Cardiac muscle cell (in vitro differentiated cells and primary cell): ENCODE measurements at regions not wholly inside any gene's neighbourhood (a gene's known extent, or its start where the extent isn't known, plus 50 kb on each side); places are given as distances from the start of the nearest gene placed in this dataset.

ENCODE experiments used
- DNase-seq, 2 donors: peaks; one replicate each; pipeline versions ENCODE4 v3.0.0 to v3.0.0-alpha.2; 2010 to 2017; ENCODE audit warnings: low read depth in 1 of 2, low spot score in 1 of 2
- H3K27ac ChIP-seq: fragments of 200-600 bp; sonication (generic); 2 replicates; pipeline ENCODE4 v1.5.1; 2016
- H3K27me3 ChIP-seq: fragments of 200-600 bp; sonication (generic); 2 replicates; pipeline ENCODE4 v1.6.0; 2016; ENCODE audit warnings: control low read depth
- H3K36me3 ChIP-seq: fragments of 200-600 bp; sonication (generic); 2 replicates; pipeline ENCODE4 v1.5.1; 2016; ENCODE audit warnings: control low read depth
- H3K4me1 ChIP-seq: fragments of 200-600 bp; sonication (generic); 2 replicates; pipeline ENCODE4 v1.8.1; 2017; ENCODE audit warnings: low read depth, mild to moderate bottlenecking, mixed run types
- H3K4me3 ChIP-seq: fragments of 200-600 bp; sonication (generic); 2 replicates; pipeline ENCODE4 v1.5.1; 2016; ENCODE audit warnings: mild to moderate bottlenecking
- H3K9me3 ChIP-seq: fragments of 200-600 bp; sonication (generic); 2 replicates; pipeline ENCODE4 v1.5.1; 2017; ENCODE audit warnings: low read depth, mild to moderate bottlenecking, control low read depth
- TF ChIP-seq, protein P1 (sequence below): IDR thresholded peaks from 2 replicates; pipeline ENCODE4 v1.5.1; 2012; ENCODE audit warnings: low read depth, mild to moderate bottlenecking, low read length

GRCh38 chr3:190984502-190985244 lies 122.2 kb upstream of the GMNC start:
- DNase-seq: no peak
- TF ChIP-seq, protein P1, sequence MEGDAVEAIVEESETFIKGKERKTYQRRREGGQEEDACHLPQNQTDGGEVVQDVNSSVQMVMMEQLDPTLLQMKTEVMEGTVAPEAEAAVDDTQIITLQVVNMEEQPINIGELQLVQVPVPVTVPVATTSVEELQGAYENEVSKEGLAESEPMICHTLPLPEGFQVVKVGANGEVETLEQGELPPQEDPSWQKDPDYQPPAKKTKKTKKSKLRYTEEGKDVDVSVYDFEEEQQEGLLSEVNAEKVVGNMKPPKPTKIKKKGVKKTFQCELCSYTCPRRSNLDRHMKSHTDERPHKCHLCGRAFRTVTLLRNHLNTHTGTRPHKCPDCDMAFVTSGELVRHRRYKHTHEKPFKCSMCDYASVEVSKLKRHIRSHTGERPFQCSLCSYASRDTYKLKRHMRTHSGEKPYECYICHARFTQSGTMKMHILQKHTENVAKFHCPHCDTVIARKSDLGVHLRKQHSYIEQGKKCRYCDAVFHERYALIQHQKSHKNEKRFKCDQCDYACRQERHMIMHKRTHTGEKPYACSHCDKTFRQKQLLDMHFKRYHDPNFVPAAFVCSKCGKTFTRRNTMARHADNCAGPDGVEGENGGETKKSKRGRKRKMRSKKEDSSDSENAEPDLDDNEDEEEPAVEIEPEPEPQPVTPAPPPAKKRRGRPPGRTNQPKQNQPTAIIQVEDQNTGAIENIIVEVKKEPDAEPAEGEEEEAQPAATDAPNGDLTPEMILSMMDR: no peak
- no peaks in the 10 kb centered on the region for H3K4me1 ChIP-seq
- no peaks in the 10 kb centered on the region for H3K27me3 ChIP-seq
- H3K9me3 ChIP-seq: no peaks in the 10 kb centered on the region
- no peak overlapping the region for H3K4me3 ChIP-seq
- no peak overlapping the region for H3K27ac ChIP-seq
- no peaks in the 10 kb centered on the region for H3K36me3 ChIP-seq

- TF ChIP-seq, protein P1: no peak
- Histone ChIP-seq H3K4me3 (no peak overlapping the region), H3K27me3 (no peaks in the 10 kb centered on the region), H3K27ac (no peak overlapping the region), H3K9me3 (no peaks in the 10 kb centered on the region), H3K4me1 (no peaks in the 10 kb centered on the region), H3K36me3 (no peaks in the 10 kb centered on the region)
- DNase-seq: no peak
Observed at GRCh38 chr3:190983875-190984274, 121.4 kb upstream of the GMNC start.

DNA sequence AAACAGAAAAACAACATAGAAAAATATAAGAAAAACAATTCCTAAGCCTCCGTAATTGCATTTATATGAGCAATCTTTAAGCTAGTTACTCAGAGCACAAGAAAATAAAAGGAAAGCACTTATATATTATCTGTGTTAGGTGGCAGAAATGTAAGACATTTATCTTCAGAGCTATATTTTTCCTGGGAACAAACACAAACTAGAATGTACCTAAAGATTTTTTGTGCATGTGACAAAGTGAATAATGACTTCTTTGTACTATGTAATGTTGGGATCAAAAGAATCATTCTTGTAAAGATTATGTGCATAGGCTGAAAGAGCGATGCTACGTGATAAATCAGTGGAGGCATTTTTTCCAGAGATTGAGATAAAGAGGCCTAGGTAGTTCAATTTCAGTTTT lies 111.3 kb upstream of the GMNC start:
- TF ChIP-seq, protein P1: no peak
- Histone ChIP-seq H3K4me3 (no peak overlapping the region), H3K27me3 (no peaks in the 10 kb centered on the region), H3K27ac (no peak overlapping the region), H3K9me3 (no peaks in the 10 kb centered on the region), H3K4me1 (no peaks in the 10 kb centered on the region), H3K36me3 (no peaks in the 10 kb centered on the region)
- DNase-seq: no peak

DNA sequence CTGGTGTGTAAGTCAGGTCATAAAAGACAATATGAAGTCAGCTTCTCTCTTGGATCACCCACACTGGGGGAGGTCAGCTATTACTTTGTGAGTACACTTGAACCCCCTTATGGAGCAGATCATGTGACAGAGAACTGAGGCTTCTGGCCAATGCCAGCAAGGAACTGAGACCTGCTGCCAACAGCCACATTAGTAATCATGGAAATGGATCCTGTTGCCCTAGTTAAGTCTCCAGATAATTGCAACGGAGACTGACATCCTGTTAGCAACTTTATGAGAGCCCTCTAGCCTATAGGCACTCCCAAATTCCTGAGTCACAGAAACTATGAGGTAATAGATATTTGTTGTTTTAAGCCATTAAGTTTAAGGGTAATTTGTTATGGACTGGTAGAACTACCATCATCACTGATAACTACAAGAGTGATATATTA lies 110.4 kb upstream of the GMNC start:
- TF ChIP-seq, protein P1: no peak
- Histone ChIP-seq H3K4me1 (no peaks in the 10 kb centered on the region), H3K4me3 (no peak overlapping the region), H3K27me3 (no peaks in the 10 kb centered on the region), H3K36me3 (no peaks in the 10 kb centered on the region), H3K27ac (no peak overlapping the region), H3K9me3 (no peaks in the 10 kb centered on the region)
- no peak for DNase-seq

DNA sequence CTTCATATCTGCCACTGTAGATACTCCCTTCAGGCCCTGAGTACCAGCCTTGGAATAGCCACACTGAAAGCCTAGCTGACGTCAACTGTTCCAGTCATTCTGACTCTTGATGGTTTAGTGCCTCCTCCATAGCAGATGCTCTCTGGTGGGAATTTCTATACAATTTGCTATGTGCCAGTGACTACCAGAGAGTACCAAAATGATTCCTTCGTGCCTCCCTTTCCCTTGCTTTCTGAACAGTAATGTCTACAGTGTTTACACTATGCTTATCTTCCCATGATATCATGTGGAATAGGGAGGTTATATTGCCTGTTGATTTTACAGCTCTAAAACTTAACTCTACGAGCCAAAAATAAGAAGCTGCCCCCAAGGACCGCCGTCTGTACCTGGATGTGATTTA lies 109.7 kb upstream of the GMNC start:
- TF ChIP-seq, protein P1: no peak
- Histone ChIP-seq H3K36me3 (no peaks in the 10 kb centered on the region), H3K4me3 (no peak overlapping the region), H3K4me1 (no peaks in the 10 kb centered on the region), H3K9me3 (no peaks in the 10 kb centered on the region), H3K27me3 (no peaks in the 10 kb centered on the region), H3K27ac (no peak overlapping the region)
- DNase-seq: no peak
